ENCODE measurements at regions not wholly inside any gene's neighbourhood (a gene's known extent, or its start where the extent isn't known, plus 50 kb on each side); places are given as distances from the start of the nearest gene placed in this dataset.

DNA sequence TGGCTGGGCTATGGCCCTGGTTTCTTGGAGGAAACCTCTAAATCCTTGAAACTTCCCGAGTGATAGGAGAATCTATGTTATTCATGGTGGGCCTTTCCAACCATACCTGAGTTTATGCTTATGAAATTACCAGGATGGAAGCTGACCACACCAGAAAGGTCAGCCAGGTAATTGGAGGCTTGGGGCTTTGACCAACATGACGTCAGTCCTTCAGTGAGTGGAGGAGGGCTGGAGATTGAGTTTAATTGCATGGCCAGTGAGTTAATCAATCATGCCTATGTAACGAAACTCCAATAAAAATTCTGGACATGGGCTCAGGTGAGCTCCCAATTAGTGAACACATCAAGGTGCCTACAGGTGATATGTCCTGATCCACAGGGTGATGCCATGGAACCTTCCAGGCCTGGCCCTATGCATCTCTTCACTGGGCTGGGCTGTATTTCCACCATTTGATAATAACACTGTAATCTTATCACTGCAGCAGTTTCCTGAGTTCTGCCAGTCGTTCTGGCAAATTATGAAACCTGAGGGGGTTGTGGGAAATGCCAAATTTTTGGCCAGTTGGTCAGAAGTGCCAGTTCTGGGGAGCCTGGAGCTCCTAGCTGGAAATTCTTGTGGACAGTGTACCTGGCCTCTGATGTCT is 106.5 kb downstream of the CDH26 start:
- no peak for DNase-seq

DNA sequence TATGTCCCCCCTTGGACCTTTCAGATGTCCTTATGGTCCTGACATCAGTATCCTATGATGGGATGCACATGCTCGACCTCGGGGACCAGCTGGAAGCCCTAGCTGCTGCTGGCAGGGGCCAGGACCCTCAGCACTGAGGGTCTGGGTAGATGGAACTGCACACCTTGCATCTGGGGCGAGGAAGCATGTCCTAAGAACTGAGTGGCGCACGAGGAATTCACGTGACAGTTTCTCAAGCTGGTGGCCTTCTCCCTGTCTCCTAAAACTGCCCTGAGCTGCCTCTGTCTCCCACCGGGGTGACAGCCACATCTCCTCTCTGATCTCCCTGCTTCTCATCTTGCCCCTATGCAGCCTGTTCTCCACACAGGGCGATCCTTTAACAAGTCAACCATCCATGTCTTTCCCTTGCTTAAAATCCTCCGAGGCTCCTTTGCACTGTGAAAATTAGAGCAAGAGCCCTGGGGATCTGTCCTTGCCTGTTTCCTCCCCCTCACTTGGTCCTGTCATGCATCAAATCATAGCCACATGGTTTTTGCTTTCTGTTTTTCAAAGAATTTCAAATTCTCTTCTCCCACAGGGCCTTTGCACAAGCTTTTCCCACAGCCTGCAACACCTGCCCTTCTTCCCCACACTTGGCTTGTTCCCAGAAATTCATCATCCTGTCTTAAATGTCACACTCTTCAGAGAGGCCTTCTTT is 107.7 kb downstream of the CDH26 start:
- DNase-seq = no peak

DNA sequence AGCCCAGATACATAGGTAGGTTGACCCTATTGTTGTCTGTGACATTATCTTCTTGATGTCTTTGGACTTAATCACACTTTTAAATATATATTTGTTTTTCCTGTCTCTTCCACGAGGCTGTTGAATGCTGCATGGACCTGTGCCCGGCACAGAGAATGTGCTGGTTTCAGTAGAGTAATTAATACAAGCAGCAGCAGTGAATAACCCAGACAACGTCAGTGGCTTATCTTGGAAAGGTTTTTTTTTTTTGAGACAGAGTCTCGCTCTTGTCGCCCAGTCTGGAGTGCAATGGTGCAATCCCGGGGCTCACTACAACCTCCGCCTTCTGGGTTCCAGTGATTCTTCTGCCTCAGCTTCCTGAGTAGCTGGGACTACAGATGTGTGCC is 108.2 kb downstream of the CDH26 start:
- no peak for DNase-seq

DNA sequence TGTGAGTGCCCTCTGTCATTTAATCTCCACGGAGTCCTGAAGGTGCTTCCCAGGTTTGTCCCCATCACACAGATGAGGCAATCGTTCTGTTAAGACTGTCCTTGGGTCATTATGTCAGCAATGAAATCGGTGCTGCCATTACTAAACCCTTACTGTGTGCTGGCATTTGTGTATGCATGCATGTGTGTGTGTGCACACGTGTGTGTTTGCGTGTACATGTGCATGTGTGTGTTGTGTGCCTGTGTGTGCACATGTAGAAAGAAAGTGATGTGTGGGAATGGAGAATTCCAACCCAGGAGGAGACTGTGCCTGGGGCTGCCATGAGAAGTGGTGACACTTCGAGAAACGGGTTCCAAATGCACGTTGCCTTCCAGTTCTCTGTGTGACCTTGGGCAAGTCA is 110.3 kb downstream of the CDH26 start:
- no peak for DNase-seq

DNA sequence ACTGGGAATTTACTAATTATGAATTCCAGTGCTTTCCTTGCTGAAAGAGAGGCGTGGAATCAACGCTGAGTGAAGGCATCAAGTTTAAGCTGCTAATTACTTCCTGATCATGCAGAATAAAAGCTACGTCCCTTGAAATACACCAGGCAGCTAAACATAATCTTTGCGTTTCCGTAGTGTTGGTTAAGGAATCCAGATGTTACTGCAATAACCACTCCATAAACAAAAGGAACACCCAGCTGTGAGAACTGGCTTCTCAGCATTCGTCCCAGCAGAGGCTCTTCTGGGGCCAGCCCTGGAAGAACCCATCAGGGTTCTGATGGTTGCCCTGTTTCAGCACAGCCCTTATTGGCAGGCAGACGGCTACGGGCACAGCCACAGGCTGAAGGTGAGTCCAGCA is 111.4 kb downstream of the CDH26 start:
- DNase-seq = no peak

DNA sequence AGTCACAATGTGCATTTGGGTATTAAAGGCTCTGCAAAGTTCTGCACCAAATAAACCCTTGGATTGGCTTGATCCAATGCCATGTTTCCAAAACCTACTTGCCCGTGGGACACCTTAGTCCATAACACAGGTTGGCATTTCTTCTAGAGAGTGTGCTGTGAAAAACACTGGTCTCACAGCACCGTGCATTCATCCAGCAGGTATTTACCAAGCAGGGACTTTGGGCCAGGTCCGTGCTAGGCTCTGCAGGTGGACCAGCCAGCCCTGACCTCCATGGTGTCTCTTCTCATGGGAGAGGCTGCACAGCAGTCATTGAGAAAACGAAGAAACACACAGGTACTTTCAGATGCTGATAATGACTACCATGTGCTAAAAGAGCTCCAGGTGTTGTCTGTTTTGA is 112.6 kb downstream of the CDH26 start:
- no peak for DNase-seq

DNA sequence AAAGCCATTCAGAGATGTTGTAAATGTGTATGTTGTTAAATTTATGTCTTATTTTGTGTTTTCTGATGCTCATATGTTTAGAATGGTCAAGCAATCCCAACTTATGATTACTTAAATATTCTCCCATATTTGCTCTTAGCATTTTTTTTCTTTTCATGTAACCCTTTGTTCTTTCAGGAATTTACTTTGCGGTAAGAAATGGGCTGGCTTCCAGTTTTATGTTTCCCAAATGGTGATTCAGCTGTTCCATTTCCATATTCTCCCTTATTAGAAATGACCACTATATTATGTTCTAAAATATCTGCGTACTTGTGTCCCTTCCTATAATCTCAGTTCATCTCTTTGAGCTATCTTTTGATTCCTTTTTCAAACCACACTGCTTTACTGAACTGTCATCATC is 113.7 kb downstream of the CDH26 start:
- no peak for DNase-seq

DNA sequence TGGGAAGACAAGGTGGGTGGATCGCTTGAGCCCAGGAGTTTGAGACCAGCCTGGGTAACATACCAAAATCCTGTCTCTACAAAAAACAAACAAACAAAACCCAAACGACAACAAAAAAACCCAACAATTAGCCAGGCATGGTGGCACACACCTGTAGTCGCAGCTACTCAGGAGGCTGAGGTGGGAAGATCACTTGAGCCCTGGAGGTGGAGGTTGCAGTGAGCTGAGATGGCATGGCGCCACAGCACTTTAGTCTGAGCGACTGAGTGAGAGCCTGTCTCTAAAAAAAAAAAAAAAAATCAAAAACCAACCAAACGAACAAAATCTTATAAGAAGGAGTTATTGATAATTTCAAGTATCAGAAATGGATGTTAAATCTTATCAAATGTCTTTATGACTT is 114.9 kb downstream of the CDH26 start:
- DNase-seq = no peak

DNA sequence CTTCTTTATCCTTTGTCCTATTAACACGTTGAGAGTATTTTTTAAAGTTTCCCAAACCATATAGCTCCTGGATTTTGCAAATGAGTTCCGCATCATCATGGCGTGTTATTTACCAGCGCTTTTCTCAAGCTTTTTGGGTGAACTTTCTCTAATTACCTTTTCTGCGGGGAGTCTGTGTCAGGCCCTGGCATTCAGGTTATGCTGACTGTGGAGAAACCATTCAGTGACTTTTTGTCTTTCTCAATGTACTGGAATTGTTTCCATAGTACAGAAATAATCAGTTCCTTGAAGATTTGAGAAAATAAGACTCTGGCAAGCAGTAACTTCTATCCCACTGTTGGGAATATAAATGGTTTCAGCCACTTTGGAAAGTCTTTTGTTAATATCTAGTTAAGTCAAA is 115.3 kb downstream of the CDH26 start:
- no peak for DNase-seq

DNA sequence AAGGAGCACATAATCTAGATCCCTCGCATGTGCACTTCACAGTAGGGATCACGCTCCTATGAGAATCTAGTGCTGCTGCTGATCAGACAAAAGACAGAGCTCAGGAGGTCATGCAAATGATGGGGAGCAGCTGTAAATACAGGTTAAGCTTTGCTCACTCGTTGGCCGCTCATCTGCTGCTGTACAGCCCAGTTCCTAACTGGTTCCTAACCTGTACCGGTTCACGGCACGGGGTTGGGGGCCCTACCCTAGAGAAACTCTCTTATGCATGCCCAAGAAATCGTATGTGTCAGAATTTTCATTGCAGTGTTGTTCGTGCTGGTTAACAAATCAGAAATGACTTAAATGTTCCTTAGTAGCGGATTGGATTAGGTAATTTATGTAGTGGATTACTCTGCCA is 116.1 kb downstream of the CDH26 start:
- DNase-seq = no peak

DNA sequence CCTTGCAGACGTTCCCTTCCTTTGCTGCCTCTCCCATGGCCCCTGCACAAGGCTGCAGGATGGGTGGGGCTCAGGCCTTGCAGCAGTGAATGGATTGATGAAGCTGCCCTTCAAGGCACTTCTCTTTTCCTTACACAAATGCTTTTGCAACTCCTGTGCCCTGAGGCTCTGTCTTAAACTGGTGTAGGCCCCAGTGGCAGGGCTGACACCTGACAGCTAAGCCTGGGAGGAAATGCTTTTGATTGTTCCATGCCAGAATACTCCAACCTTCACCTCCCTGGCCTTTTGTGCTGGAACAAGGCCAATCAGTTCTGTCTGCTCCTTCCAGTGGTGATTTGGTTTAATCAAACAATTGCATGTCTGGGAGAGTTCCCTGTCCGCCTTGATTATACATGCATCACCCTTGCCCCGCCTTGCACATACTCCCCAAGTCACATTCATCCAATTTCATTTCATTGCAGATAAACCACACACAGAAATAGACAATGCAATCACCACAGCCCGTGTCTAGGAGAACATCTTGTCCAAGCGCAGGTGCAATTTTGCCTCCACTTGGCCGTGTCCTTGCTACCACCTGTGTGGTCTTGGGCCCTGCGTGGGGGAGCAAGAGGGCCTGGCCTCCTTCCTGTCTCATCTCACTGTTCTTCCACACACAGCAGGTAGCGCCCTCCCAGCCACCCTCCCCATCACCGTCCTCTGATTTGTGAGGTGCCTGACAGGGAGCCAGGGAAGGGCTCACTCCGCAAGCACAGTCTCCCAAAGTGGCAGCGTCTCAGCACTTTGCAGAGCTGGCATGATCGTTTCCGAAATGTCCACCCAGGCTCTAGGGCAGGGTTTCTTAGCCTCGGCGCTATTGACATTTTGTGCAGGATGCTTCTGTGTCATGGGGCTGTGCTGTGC is 120.4 kb downstream of the CDH26 start:
- DNase-seq = no peak

DNA sequence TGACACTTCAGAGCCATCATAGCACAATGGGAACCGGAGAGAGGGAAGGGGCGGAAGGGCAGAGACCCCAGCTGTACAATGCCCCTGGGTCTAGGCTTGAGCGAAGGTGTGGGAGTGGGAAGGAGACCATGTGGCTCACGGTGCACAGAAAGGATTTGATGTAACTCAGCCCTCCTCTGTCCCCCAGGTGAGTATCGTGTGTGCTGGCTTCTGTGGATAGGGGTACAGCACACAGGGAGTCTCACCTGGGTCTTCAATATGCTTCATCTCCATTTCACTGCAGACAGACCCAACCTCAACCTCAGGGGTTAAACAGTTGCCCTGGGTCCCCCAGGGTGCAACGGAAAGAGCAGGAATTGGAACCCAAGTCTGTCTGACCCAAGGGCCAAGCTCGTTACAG is 122.2 kb downstream of the CDH26 start:
- DNase-seq = no peak

DNA sequence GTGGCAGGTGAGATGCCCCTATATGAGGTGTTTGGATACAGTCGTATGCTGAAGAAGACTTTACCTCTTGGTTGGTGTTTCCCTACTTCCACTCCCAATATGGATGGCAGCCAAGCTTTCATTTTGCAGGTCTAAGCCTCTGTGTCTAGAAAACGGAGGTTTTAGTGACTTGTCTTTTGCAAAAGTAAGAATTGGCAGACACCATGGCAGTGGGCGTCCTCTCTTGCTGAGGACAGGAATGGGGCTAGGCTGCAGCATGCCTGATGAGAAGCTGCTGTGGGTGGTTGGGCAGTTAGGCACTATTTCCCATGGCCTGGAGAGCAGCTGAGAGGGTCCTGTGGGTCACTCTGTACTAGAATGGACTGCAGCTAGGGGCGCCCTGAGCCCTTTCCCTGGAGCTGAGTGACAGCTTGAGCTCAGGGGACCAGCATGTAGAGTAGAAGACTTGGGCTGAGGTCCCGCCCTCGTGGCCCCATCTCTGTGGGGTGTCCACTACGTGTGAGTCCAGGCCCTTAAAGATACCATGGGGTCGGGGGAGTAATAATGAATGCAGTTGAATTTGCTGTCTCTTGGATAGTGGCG is 127.4 kb downstream of the CDH26 start:
- no peak for DNase-seq

DNA sequence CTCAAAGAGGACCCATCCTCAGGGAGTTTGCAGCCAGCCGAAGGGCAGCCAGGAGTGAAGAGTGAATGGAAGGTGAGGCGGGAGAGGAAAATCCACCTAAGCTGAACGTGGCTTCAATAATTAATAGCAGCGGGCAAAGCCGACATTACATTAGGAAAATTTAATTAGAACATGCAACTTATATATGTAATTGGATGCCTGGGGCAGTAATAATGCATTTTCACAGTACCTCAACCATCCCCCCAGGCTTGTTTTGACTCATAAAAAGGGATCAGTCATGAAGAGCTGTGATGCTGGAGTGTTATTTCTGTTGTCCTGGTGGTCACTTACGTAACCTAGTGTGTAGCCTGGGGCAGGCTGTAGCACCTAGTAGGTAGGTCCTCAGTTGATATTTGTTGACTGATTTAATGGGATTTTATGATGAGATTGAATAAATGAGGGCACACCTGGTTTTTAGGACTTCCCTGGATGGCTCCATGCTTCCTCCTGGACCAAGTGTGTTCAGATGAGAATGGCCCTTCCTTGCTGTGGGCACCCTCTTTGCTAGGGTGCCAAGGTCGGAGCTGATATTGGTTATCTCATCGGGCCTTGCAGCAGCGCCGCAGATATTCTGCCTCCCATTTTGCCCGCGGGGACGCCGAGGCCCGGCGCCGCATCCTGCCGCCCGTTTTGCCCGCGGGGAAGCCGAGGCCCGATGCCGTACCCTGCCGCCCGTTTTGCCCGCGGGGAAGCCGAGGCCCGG is 128.8 kb downstream of the CDH26 start:
- no peak for DNase-seq

DNA sequence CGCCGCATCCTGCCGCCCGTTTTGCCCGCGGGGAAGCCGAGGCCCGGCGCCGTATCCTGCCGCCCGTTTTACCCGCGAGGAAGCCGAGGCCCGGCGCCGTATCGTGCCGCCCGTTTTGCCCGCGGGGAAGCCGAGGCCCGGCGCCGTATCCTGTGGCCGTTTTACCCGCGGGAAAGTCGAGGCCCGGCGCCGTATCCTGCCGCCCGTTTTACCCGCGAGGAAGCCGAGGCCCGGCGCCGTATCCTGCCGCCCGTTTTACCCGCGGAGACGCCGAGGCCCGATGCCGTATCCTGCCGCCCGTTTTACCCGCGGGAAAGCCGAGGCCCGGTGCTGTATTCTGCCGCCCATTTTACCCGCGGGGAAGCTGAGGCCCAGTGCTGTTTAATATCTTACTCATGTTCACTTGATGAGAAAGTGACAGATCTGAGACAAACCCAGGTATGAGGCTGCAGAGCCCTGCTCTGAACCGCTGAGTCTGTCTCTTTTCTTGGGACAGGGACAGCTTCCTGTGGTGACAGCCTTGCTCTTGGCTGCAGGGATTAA is 129.4 kb downstream of the CDH26 start:
- no peak for DNase-seq

DNA sequence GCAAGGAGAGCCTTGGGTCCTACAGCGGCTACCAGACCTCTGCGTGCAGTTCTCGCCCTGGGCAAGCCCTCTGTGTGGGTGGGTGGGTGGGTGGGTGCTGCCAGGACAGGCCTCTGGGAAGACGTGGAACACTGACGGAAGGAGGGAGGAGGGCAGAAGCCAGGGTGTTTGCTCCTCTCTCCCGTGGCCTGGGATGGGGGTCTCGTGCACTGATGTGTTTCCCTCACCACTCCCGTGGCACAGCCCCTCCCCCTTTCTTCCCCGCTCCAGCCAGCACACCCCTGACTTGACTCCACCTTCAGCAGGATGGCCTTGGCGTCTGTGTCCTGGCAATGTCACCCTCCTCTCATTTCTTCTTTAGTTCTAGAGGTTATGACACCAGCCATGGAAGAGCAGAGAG is 130.0 kb downstream of the CDH26 start:
- DNase-seq = no peak

DNA sequence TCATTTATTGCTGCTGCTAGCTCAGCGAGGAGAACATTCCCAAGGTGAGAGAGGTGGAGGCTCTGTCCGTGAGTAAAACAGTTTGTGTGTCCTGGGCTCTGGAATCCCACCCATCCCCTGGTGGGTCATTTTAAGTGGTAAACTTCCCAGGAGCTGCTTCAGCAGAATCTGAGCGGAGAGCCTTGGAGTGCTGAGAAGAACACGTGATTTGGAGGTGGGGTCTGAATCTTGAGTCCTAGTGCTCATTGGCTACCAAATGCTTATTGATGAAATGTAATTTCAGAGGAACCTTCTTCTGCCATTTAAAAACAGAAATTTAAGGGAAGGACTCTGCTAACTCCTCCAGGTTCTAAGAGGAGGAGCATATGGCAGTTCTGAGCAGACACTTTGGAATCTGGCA is 132.4 kb downstream of the CDH26 start:
- DNase-seq = no peak

DNA sequence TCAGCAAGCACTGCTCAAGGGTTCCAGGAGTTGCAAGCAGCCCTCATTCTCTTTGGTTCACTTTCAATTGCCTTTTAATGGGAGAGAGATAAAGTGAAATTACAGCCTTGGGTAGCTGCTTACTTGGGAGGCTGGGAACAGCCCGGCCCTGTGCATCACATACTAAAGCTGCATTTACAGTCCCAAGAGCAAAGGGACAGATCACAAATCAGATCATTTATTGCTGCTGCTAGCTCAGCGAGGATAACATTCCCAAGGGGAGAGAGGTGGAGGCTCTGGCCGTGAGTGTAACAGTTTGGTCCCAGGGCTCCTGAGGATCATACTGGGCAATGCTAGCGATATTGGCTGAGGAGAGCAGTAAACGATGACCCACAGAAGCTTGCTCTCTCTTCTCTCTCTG is 133.1 kb downstream of the CDH26 start:
- DNase-seq = no peak

DNA sequence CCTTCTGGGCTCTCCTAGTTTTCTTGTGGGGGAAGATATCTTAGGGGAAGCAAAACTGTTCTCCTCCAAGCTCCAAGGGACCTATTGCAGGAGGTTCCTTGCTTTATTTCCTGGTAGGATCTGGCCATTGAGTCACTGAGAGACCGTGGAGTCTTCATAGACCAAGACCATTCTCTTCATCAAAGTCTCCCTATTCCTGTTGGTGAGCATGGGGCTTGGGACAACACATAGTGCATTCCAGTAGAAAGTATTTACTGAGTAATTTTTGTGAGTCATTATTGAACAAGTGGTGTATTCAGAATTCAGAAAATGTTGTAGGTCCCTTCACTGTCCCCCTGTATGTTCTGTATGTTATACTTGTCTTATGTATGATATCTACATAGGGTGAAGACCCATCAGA is 133.6 kb downstream of the CDH26 start:
- no peak for DNase-seq

DNA sequence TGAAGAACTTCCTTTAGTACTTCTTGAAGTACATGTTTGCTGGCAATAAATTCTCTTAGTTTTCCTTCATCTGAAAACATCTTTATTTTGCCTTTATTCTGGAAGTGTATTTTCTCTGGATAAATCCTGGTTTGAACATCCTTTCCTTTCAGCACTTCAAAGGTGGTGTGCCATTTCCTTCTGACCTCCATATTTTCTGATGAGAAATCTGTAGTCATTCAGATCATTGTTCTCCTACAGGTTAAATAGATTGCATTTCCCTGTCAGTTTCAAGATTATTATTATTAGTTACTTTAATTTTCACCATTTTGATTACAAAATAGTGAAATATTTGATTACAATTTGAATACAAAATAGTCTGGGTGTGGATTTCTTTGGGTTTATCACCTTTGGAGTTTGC is 134.5 kb downstream of the CDH26 start:
- DNase-seq = no peak

DNA sequence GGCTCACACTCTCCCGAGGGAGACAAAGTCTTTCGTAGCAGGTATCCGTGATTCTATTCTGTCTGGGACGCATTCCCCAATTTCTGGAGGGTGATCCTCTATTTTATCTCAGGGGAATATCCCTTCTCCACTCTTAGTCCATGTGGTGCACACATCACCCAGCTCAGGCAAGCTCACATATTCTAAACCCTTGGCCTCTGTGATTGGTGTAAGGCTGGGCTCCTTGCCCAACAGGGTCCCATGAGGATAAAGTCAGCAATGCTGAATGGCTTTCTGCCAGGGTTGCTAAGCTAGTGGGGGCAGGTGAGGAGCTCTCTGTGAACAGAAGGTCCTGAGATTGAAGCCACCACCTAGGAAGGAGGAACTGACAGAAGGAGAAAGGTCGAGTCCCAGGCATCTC is 137.2 kb downstream of the CDH26 start:
- DNase-seq = peak; percentile 94

DNA sequence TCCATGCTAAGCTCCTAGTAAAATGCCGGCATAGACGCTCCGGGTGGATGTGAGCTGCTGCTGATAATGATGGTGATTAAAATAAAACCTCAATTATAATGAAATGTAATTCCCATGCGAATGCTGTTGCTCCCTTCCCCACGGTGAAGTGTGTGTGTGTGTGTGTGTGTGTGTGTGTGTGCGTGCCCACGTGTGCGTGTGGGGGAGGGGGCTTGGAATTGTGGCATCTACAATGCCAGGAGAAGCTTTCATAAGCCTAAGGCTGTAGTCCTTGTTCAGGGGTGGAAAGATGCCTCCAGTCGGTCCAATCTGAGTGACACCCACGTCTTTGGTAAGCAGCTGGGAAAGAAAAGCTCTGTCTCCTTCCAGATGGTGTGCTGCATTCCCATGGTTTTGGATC is 137.9 kb downstream of the CDH26 start:
- no peak for DNase-seq

DNA sequence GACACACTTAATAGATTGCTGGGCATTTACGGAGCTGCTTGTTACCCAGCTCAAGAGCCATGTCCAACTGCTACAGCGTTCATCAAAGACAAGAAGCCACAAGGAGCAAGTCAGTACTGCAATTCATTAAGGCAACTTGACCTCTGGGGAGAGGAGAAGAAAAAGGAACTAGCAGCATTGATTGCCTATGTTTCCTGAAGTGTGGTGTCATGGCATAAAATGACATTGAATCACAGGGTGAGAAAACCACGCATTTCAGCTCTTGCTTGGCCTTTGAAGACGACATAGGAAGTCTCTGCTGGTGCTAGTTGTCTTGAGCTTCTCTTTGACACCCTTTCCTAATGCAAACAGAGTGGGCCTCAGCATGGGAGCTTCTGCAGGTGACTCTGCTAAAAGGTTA is 139.1 kb downstream of the CDH26 start:
- DNase-seq = no peak

Data from NCI-H1092 (cell line).